Activated naive CD4-positive, alpha-beta T cell treated with anti-CD3 and anti-CD28 coated beads, Interleukin-2, amount 50 U/mL, for 24 hours (primary cell): ENCODE measurements at regions not wholly inside any gene's neighbourhood (a gene's known extent, or its start where the extent isn't known, plus 50 kb on each side); places are given as distances from the start of the nearest gene placed in this dataset.
"Not testable (repeated sequence)": the region's sequence is repeated elsewhere in the genome, so short reads cannot be mapped to it uniquely, and the experiment has no call there.

Source experiments
- H3K27ac Mint-ChIP-seq: one replicate; pipeline ENCODE4 v1.8.0; 2021; ENCODE audit warnings: mild to moderate bottlenecking, mixed read lengths
- H3K27me3 Mint-ChIP-seq: one replicate; pipeline ENCODE4 v1.8.0; 2021; ENCODE audit warnings: mixed read lengths
- H3K36me3 Mint-ChIP-seq: one replicate; pipeline ENCODE4 v1.8.0; 2021; ENCODE audit warnings: mixed read lengths
- H3K4me1 Mint-ChIP-seq: one replicate; pipeline ENCODE4 v1.8.0; 2021; ENCODE audit warnings: mixed read lengths
- H3K4me3 Mint-ChIP-seq: one replicate; pipeline ENCODE4 v1.8.0; 2021; ENCODE audit warnings: mild to moderate bottlenecking, mixed read lengths
- H3K9me3 Mint-ChIP-seq: one replicate; pipeline ENCODE4 v1.8.0; 2021; ENCODE audit warnings: mixed read lengths

DNA sequence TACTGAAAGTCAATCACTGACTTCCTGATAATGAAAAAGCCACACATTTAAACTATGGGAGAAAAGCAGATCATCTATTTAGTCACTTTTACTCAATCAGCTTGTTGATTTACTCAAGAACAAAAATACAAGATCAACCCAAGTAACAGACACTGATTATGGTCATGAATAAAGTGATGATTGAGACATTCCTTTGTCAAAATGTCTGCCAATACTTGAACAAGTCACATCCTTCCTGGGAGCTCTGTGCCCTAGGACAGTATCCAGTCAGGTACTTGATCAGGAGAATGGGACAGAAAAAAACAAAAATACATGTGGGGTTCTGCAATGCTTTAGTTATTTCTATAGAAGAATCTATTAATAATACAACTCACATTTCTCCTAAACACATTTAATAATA lies 150.0 kb upstream of the NEBL start:
- no peaks in the 10 kb centered on the region for H3K36me3 Mint-ChIP-seq
- H3K4me1 Mint-ChIP-seq = no peaks in the 10 kb centered on the region
- H3K4me3 Mint-ChIP-seq = no peak overlapping the region
- H3K27ac Mint-ChIP-seq = no peak overlapping the region
- H3K27me3 Mint-ChIP-seq = peaks cover 6% of the 10 kb centered on the region
- peaks cover 8% of the 10 kb centered on the region for H3K9me3 Mint-ChIP-seq

DNA sequence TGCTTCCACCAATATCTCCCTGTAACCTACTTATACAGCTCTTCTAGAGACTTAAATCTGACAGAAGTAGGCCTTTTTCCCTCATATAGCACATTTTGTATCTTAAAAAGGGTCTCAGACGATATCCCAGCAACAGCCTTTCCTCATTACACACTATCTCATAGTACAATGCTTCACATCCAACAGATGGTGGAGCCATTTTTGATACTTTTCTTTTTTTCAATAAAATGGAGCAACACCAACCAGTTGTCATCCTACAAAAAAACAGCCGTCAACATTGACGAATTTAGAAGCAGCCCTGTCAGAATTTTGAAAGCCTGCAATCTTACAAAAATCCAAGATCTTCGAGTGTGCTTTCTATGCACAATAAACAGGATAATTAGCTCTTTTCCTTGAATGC lies 145.9 kb upstream of the NEBL start:
- no peaks in the 10 kb centered on the region for H3K9me3 Mint-ChIP-seq
- H3K36me3 Mint-ChIP-seq = no peaks in the 10 kb centered on the region
- no peak overlapping the region for H3K27ac Mint-ChIP-seq
- H3K4me1 Mint-ChIP-seq = no peaks in the 10 kb centered on the region
- H3K27me3 Mint-ChIP-seq = peaks cover 6% of the 10 kb centered on the region
- no peak overlapping the region for H3K4me3 Mint-ChIP-seq

DNA sequence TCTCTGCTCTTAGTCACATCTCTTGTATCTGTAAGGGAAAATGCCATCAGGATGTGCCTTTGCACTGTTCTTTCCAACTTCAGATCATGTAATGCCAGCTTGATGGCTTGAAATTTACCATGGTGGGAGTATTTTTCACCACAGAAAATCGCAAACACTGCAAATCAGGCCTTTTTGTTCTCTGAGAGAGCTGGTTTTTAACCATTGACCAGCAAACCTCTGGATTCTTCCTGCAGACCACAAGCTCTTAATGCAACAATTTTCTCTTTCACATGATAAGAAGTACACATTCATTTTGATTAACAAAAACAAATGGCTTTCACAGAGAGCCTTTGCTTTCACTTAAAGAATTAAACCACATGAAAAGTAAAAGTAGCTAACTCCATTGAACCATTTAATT lies 145.4 kb upstream of the NEBL start:
- H3K27ac Mint-ChIP-seq = no peak overlapping the region
- H3K9me3 Mint-ChIP-seq = no peaks in the 10 kb centered on the region
- no peaks in the 10 kb centered on the region for H3K4me1 Mint-ChIP-seq
- no peaks in the 10 kb centered on the region for H3K36me3 Mint-ChIP-seq
- H3K4me3 Mint-ChIP-seq = no peak overlapping the region
- peaks cover 6% of the 10 kb centered on the region for H3K27me3 Mint-ChIP-seq

- Mint-ChIP-seq H3K36me3 (no peaks in the 10 kb centered on the region), H3K27me3 (peaks cover 6% of the 10 kb centered on the region), H3K9me3 (no peaks in the 10 kb centered on the region), H3K4me1 (no peaks in the 10 kb centered on the region), H3K27ac (no peak overlapping the region), H3K4me3 (no peak overlapping the region)
Measured at GRCh38 chr10:21041763-21042458, 144.8 kb upstream of the NEBL start.

DNA sequence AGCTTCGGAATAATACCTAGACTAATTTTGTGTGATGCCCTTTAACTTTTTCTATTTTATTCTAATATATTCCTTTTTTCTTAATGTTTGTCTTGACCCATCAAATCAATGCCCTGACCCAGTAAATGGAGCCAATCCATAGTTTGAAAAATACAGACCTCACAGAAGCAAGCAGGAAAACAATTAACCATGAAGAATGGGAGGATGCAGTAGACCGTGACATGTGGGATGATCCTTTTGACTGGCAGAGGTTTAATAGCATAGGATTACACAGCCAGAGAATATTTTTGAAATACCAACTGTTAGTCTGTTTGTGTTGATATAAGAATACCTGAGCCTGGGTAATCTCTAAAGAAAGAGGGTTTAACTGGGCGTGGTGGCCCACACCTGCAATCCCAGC lies 142.6 kb upstream of the NEBL start:
- Mint-ChIP-seq H3K9me3 (no peaks in the 10 kb centered on the region), H3K27ac (no peak overlapping the region), H3K4me1 (no peaks in the 10 kb centered on the region), H3K4me3 (no peak overlapping the region), H3K36me3 (no peaks in the 10 kb centered on the region), H3K27me3 (peaks cover 6% of the 10 kb centered on the region)

DNA sequence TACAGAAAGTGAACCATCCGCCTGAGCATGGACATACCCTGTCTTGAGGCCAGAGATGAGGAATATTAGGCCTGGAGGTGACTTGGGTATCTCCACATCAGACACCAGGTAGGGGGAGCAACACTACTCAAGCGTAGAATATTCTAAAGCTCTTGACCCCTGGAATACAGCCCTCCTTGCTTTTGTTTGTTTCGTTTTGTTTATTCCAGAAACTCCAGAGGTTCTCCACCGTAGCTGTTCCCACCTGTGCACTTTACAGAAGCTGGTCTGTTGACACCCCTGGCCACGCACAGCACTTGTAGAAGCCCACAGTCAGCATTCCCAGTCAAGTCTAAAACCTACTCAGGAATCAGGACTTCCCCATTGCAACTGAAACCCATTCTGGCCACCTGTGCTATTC lies 139.6 kb upstream of the NEBL start:
- Mint-ChIP-seq H3K9me3 (no peaks in the 10 kb centered on the region), H3K36me3 (no peaks in the 10 kb centered on the region), H3K27ac (no peak overlapping the region), H3K4me3 (no peak overlapping the region), H3K4me1 (no peaks in the 10 kb centered on the region), H3K27me3 (peaks cover 4% of the 10 kb centered on the region)

- not testable (repeated sequence) for H3K9me3 Mint-ChIP-seq, H3K4me3 Mint-ChIP-seq, H3K4me1 Mint-ChIP-seq, H3K36me3 Mint-ChIP-seq, H3K27ac Mint-ChIP-seq, H3K27me3 Mint-ChIP-seq
Measured at GRCh38 chr10:21034770-21035169, 137.7 kb upstream of the NEBL start.

GRCh38 chr10:21034241-21034640 lies 137.1 kb upstream of the NEBL start:
- no peak overlapping the region for H3K27ac Mint-ChIP-seq
- H3K27me3 Mint-ChIP-seq = peaks cover 2% of the 10 kb centered on the region
- H3K9me3 Mint-ChIP-seq = no peaks in the 10 kb centered on the region
- no peaks in the 10 kb centered on the region for H3K36me3 Mint-ChIP-seq
- H3K4me3 Mint-ChIP-seq = no peak overlapping the region
- no peaks in the 10 kb centered on the region for H3K4me1 Mint-ChIP-seq

DNA sequence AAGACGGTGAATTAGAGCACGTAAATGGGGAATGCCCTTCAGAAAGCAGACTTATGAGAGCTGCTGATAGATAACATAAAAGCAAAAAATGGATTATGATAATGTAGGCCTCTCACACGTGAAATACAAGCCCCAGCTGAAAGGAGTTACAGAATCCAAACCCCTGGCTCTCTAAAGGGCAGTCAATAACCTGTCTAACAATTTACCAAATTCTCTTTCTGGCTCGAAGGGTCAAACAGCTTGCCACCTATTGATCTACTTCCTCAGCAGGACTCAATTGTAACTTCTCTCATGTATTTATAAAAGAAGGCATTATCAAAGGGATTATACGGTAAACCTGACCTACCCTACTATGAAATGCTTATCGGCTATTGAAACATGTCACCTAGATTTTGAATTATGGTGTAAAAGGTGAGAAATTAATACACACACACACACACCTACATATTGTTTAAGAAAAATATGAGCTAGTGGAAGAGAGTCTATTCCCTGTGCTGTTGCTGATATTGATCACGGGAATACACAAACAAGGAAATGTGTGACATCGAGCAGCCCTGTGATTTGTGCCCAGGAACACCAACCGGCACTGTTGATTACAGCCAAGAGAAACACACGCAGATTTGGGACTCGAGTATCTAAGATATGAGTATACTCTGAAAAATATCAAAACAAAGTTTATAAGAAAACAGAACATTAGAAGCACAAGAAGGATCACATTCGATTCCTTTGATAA lies 135.6 kb upstream of the NEBL start:
- H3K27ac Mint-ChIP-seq = no peak overlapping the region
- no peak overlapping the region for H3K4me3 Mint-ChIP-seq
- H3K36me3 Mint-ChIP-seq = no peaks in the 10 kb centered on the region
- H3K9me3 Mint-ChIP-seq = no peaks in the 10 kb centered on the region
- H3K27me3 Mint-ChIP-seq = peaks cover 1% of the 10 kb centered on the region
- no peaks in the 10 kb centered on the region for H3K4me1 Mint-ChIP-seq

DNA sequence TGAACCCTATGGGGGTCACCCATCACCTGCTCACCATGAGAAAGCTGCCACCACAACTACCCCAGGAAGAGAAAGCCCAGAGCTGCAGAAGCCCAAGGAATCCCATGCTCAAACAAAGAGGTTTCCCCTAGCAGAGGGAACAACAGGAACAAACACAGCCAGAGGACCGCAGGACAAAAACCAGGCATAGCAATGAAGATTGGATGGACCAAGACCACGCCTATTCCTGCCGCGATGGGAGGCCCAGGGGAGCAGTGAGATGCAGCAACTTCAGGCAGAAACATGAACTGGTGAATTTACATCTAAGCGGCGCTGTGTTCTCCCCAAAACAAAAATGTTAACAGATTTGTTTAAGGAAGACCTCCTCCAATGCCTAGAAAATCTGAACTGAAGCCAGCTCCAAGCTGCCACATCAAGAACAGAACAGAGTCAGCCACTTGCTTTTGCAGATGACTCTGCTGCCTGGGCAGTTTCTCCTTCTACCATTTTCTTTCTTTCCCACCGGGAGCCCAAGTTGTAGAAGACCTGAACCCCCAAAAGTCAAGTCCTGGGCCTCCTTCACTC lies 134.2 kb upstream of the NEBL start:
- Mint-ChIP-seq H3K27me3 (peaks cover 1% of the 10 kb centered on the region), H3K9me3 (no peaks in the 10 kb centered on the region), H3K27ac (no peak overlapping the region), H3K4me1 (no peaks in the 10 kb centered on the region), H3K4me3 (no peak overlapping the region), H3K36me3 (no peaks in the 10 kb centered on the region)

GRCh38 chr10:21030091-21030490 lies 133.0 kb upstream of the NEBL start:
- Mint-ChIP-seq H3K9me3 (no peaks in the 10 kb centered on the region), H3K4me3 (no peak overlapping the region), H3K4me1 (no peaks in the 10 kb centered on the region), H3K36me3 (no peaks in the 10 kb centered on the region), H3K27ac (no peak overlapping the region), H3K27me3 (peaks cover 1% of the 10 kb centered on the region)

DNA sequence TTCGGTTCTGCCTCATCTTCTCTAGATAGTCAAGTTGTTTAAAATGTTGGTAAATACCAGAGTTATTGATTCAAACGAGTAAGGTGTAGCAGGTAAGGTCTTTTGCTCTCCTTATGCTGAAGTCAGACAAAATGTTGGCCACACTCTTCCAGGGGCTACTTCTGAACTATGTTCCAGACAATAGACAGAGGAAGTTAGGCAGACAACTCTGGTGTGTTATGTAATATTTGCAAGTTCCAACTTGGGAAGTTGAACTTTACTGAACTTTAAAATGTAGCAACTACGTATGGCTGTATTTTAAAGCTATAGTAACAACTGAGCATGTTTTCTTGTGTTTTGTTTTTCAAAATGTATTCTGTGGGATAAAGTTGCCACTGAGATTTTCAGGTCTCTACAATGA lies 125.7 kb upstream of the NEBL start:
- H3K4me3 Mint-ChIP-seq = no peak overlapping the region
- H3K27me3 Mint-ChIP-seq = peaks cover 1% of the 10 kb centered on the region
- no peak overlapping the region for H3K27ac Mint-ChIP-seq
- H3K4me1 Mint-ChIP-seq = no peaks in the 10 kb centered on the region
- H3K9me3 Mint-ChIP-seq = no peaks in the 10 kb centered on the region
- H3K36me3 Mint-ChIP-seq = no peaks in the 10 kb centered on the region

DNA sequence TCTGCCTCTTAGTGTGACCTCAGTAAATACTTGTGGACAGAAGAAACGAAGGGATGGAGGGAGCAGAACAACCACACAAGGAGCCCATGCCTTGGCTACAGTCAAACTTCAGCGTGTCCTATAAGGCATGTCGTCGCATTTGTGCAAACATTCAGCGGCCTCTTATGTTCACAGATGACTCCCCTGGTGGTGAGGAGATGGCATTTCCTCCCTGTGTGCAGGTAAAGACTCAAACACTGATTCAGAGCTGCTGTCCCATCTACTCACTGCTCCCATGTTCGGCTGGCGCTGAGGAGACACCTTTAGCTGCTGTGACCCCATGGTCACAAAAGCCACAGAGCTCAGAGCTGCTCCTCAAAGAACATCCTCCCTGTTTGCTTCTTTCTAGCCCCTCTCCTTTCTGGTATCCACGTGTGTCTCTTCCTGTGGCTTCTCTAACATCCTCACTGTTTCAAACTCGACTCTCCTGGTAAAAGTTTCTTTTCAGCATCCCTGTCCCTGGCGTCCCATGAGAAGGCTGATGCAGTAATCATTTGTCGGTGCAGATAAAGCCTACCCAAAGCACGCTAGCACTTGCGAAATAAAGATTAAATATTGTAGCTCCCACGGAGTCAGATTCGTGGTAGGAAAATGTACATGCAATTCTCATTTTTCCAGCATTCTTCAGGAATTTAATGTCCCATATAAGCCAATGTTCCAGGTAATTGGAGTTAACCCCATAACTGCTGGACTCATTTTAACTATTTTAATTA lies 124.9 kb upstream of the NEBL start:
- H3K4me1 Mint-ChIP-seq = no peaks in the 10 kb centered on the region
- no peaks in the 10 kb centered on the region for H3K36me3 Mint-ChIP-seq
- H3K9me3 Mint-ChIP-seq = no peaks in the 10 kb centered on the region
- peaks cover 1% of the 10 kb centered on the region for H3K27me3 Mint-ChIP-seq
- no peak overlapping the region for H3K4me3 Mint-ChIP-seq
- no peak overlapping the region for H3K27ac Mint-ChIP-seq

- Mint-ChIP-seq H3K27ac (no peak overlapping the region), H3K36me3 (no peaks in the 10 kb centered on the region), H3K27me3 (peaks cover 1% of the 10 kb centered on the region), H3K9me3 (no peaks in the 10 kb centered on the region), H3K4me3 (no peak overlapping the region), H3K4me1 (no peaks in the 10 kb centered on the region)
Measured at GRCh38 chr10:21021231-21021630, 124.1 kb upstream of the NEBL start.

DNA sequence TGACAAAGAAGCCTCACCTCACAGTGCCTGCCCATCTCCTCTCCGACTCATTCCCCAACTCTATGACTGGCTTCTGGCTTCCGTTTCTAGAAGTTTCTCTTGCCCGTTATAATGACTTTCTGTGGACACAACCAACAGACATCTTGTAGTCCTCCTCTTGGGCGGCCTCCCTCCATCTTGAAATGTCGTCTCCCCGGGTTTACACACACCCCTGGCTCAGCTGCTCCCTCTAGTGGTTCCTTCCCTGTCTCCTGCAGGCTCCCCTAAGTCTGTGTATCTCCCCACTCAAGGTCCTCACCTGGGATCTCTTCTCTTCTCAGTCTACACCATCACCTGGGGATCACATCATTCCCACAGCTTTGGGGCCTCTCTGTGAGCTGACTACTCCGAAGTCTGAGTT lies 123.4 kb upstream of the NEBL start:
- Mint-ChIP-seq H3K27me3 (peaks cover 1% of the 10 kb centered on the region), H3K36me3 (no peaks in the 10 kb centered on the region), H3K27ac (no peak overlapping the region), H3K9me3 (no peaks in the 10 kb centered on the region), H3K4me1 (no peaks in the 10 kb centered on the region), H3K4me3 (no peak overlapping the region)

- H3K9me3 Mint-ChIP-seq = no peaks in the 10 kb centered on the region
- H3K4me3 Mint-ChIP-seq = no peak overlapping the region
- no peaks in the 10 kb centered on the region for H3K27me3 Mint-ChIP-seq
- no peaks in the 10 kb centered on the region for H3K36me3 Mint-ChIP-seq
- no peaks in the 10 kb centered on the region for H3K4me1 Mint-ChIP-seq
- no peak overlapping the region for H3K27ac Mint-ChIP-seq
Measured at GRCh38 chr10:21019436-21019835, 122.3 kb upstream of the NEBL start.
